KG1 (cell line): ENCODE measurements at regions not wholly inside any gene's neighbourhood (a gene's known extent, or its start where the extent isn't known, plus 50 kb on each side); places are given as distances from the start of the nearest gene placed in this dataset.

Source experiments
- DNase-seq: peaks from one replicate; lab custom pipeline; 2025; lab: John Stamatoyannopoulos, UW

DNA sequence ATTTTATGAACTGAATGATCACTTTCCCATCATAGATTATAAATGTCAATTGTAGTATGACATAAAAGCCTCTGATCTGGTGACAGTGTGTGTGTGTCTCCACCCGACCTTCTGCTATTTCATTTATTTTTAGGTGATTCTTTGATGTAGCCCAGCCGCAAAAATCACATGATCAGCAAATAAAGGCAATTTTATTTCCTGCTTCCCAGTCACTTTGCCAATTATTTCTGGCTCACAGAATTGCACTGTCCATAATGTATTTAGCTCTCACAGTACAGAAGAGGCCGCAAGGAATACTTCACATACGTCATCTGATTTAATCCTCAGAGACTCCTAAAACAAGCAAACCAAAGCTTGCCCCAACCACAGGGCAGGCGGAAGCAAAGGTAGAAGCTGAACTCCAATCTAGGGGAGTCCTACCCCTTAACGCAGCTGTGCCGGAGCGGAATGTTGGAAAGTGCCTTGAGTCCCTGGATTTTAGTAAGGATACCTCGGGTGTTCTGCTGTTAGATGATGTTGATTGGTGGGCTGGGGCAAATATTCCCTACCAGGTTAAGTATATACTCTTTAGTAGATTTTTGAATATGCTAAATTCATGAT, 384.0 kb upstream of the IRX4 start:
- no peak for DNase-seq

DNA sequence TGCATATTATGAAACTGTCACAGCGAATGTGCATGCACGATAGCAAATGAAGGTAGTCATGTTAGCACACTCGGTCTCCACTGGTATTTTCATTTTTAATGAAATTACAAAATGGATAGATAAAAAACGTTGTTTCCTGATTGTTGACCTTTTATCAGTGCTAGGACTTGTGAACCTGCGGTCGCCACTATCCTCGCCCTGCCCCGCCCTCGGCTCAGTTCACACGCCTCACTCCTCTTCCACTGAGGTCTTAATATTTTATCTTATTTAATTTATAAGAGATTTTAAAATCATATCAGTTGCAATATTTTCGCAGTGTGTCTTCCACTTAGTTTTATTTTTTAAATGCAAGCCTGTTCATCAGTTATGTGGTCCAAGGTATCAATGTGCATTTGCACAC, 382.6 kb upstream of the IRX4 start:
- no peak for DNase-seq

DNA sequence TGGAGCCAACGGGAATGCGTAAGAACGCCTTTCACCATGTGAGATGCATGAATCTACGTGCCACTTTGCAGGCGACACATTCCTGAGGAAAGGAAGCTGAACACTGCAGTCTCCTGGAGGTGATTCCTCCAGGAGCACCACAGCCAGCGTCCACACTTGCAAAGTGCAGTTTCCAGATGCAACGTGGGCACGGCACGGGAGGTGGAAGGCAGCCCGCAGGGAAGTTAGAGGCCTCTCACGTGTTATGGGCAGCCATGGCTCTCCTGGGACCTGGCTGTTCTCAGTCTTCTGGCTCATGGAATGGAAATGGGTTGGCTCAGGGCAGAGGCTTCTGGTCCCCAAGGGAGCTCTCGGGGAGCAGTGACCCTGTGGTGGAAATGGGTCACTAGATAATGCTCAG, 381.0 kb upstream of the IRX4 start:
- DNase-seq = no peak

DNA sequence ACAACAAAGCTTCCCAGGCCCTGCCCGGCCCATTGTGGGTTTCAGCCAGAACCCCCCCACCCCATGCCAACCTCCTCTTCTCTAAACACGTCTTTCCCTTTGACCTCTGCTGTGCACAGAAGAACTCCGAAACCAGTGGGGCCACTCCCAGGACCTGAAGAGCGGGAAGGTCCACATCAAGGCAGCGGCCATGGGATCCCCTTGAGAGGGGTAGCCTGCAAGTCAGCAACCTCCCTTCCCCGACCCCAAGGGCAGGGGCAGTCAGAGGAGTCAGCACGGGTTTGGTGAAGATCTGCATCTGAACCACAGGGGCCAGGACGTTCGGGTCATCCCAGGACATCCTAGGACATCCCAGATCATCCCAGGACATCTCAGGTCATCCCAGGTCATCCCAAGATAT, 379.9 kb upstream of the IRX4 start:
- DNase-seq = no peak

DNA sequence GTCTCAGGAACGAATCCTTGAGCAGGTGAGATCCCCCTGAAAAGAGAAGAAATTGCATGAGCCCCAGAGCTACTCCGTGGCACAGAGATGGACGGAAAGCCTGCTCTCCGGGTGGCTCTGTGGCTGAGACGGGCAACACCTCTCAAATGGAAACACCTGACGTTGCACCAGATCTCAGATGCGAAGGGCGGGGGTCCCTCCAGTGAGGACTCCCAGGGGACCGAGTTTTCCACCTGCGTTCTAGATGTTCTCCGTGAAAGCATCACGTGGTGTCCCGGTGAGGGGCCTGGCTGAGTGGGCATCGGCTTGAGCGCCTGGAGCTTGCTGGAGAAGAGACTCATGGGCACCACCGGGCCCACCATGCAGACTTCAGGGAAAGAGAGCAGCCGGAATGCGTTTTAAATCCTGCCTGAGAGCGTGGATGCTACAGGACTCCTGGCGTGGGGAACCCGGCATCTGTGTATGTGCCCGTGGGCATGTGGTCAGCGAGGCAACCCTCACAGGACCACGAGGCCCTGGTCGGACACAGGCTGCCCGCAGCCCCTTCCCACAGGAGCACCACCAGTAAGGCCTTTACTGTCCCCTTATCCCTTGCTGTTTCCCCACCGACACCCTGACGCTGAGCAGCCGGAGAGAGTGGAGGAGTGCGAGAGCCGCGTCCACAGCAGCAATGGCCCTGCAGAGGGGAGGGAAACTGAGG, 378.4 kb upstream of the IRX4 start:
- DNase-seq = no peak

DNA sequence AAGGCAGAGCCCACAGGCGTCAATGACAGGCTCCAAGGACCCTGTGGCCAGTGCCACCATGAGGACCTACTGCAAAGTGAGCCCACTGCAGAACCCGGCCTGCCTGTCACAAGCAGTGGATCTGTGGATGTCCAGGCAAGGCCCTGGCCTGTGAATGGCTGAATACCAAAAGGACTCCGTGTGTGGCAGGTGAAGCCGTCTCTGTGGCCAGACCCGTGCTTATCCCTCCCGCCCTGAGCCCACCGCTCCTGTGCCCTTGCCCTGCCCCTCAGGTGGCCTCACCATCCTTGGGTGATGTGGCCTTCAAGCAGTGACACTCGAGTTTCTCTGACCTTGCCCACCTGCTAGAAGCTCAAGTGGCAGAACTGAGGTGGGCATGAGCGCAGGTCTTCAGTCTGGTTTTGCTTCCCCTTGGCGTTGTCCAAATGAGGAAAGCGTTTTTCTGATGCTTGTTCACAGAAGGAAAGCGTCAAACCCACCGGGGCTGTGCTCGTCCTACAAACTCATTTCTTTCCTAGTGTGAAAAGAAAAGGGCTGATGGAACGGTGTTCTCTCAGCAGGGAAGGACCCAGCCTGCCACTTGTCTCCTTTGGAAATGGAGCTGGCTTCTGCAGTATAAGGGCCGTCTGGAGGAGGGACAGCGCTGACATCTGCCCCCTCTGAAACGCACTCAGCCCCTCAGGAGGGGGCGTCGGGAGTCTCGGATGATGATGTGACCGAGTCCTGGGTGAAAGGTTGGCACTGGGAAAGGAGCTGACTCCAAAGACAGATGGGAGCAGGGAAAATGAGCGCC, 377.7 kb upstream of the IRX4 start:
- no peak for DNase-seq

DNA sequence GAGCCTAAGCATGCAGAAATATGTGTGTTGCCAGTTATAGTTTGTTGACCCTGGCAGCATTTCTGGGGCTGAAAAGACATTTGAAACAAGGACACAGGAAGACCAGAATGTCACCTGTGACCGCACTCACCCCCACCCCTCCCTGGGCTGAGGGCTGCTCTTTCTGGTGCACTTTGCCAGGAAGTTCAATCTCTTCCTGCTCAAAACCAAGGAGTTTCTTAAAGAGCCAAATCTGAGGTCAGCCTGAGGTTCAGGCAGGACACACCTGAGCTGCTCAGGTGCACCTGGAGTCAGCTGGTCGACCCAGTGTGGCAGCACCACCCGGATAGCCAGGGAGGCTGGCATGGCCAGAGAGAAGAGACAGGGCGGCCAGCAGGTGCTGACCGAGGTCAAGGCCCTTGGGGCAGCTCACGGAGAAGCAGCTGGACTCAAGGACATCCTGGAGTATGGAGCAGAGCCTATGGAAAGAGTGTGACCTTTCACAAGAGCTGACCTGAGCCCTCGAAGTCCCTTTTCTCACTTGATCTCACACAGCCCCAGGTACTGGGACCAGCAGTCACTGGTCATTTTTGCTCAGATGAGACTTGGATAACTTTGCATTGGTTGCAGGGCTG, 376.9 kb upstream of the IRX4 start:
- no peak for DNase-seq

DNA sequence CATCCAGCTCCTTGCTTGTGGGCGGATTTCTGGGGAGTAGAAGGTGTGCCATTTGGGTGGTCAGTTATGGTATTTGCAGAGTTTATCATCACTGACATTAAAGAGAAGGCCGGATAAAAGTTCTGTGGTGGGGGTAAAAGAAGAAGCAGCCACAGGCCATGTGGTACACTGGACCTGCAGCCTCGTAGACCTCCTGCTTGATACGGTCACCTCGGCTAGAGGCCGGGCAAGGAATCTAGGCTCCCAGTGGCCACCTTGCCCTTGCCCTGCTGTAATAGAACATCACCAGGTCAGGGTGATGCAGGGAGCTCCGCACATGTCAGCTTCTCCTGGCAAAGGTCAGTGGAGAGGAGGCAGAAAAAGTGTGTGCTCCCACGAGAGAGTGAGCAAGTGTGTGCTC, 376.1 kb upstream of the IRX4 start:
- DNase-seq = no peak

DNA sequence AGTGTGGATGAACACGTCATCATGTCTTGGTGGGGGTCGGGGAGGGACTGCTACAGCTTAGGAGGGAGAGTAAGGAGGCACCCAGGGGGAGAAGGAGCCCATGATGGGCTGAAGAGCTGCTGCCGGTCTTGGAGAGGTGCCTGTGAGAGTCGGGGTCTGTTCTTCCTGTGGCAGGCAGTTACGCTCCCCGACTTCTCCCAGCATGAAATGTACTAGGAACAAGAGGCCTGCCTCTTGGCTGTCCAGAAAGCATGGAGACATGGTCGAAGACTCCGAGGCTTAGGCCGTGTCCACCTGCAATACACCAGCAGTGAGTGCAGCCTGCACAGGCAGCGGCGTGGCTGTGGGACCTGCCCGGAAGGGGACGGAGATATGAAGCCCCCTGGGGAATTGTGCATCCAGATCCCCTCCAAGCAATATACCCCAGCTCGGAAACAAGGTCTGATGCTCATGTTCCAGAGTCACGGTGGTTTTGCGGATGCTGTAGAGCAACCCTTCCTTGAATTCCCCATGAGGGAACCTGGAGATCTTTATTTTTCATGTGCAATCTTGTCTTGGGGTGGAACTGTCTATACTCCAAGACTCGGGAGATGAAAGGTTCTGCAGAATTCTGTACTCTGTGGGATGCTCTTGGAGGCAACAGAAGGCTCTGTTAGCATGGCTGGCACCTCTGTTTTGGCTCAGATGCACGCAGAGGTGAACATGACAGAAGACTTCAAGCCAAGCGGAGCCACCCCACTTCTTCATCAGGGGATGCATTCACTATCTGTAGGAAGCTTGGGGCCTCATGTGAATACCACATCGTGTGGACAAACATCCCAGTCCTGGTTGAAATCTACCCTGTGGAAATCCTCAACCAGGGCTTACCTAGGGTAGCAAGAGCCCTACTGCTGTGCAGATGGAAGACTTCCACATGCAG, 374.9 kb upstream of the IRX4 start:
- DNase-seq = no peak

DNA sequence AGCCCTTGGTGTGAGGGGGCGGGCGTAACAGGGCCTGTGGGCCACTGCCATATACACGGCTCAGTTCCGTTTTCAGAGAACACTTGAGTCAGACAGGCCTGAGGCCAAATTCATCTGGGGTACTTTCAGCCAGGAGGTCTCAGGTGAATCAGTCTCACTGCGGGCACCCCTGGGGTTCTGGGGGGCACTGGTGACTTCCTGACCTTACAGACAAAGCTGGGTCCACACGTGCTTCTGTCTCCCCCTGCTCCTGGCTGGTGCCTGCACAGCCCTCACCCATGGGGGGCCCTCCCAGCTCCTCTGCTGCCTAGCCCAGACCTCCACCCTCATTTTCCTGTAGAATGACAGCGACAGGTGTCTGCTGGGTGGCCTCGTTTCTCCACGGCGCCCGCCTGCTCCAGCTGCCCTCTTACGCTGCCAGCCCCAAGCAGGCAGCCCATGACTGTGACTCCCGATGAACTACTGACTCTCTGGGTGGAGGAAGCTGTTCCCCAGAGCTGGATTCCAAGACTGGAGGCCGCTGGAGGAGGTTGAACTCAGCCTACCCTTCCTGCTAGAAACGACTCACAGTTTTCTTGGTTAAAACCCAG, 374.1 kb upstream of the IRX4 start:
- no peak for DNase-seq

DNA sequence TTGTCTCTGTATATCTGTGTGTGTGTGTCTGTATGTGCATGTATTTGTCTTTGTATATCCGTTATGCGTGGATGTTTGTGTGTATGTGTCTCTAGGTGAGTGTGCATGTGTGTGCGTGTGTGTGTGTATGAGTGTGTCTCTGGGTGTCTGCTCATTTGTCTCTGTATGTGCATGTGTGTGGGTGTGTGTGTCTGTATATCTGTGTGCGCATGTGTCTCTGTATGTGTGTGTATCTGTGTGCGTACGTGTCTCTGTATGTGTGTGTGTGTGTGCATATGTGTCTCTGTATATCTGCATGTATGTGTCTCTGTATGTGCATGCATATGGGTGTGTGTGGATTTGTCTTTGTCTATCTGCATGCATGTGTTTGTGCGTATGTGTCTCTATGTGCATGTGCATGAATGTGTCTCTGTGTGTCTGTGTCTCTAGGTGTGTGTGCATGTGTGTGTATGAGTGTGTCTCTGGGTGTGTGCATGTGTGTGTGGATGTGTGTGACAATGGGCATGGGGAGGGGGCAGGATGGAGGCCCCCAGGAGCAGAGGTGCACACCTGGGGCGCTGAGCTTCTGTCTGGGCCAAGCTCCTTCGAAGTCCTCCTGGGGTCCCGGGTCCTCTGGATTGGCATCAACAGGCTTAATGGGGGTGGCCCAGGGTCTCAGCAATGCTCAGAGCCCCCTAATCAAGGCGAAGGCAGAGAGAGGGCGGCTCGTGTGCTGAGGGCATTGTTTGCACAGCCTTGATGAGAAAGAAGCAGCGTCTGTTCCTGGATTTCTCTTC, 373.4 kb upstream of the IRX4 start:
- no peak for DNase-seq

DNA sequence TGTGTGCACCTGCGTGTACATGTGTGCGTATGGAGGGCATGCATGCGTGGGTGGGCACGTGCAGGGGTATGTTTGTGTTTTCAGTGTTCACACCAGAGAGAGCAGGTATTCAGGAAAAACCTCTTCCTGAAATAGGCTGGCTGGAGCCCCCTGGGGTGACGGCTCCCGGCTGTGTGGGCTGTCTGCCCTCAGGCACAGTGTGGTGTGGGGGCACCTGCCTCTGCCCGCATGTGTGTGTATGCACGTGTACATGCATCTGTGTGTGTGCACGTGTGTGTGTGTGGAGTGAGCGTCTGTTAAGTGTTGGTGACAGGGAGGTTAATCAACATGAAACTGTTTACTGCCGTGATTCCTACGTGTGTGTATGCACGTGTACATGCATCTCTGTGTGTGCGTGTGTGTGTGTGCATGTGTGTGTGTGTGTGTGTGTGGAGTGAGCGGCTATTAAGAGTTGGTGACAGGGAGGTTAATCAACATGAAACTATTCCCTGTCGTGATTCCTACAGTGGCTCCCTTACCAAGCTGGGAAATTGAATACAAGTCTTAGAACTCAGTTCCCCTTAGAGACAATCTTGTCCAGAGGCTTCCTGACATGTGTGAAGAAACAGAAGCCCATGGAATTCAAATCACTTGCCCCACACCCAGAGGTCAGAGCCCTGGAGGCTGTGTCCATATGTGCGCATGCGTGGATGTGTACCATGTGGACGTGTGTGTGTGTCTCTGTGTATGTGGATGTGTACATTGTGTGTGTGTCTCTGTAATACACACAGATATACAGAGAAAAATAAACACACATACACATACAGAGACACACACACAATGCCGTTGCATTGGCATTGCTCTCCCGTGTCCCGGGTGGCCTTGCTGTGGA, 372.4 kb upstream of the IRX4 start:
- DNase-seq = no peak

DNA sequence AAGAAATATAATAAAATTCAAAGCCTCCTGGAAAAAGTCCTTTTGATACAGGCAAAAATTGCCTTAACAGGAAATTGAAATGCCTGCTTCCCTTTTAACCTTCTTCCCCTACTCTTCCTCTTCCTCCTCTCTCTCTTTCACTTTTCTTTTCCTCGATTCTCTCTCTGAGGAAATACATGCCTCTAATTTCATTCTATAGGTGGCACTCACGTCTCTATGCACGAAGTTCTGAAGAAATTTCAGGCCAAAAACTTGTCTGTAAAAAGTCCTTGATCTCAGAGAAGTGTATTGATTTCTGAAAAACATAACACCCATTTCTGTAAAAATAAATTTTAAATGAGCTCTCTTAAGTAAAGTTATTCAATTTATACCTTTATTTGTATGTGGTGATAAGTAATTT, 371.7 kb upstream of the IRX4 start:
- no peak for DNase-seq

DNA sequence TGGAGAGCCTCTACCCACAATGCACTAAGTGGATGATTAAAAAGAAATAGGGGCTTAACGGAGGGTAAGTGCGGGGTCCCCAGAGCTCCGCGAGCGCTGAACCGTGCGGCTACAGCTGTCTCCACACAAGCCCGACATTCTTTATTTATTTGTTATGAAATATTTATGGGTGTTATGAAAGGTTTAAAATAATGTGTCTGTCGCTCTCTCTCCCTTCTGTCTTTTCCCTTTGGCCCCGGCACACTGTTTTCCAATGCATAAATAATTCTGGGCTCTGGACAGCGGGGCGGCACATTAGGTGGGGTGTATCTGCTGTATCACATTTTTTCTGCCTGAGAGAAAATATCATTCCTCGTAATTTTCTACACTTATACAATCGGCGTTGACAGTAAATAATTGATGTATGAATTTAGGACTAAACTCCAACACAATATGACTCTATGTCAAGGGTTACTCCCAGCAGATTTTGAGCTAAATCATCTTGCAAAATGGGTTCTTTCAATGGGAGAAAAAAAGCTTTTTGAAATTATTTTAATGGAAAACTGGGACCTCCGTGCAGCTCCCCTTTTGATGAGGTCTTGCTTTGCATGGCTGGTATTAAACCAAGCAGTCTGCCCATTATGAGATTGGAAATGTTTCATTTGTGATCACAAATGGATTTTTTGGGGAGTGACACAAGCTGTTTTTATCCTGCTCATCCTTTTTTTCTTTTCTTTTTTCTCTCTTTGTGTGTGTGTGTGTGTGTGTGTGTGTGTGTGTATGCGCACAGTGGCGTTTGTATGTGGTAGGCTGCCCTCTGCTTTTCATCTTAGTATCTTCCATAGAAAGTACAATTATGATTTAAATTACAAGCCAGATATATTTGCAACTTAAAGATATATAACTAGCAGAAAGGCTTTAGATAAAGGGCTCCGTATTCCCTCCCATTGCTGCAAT, 370.6 kb upstream of the IRX4 start:
- DNase-seq = no peak

DNA sequence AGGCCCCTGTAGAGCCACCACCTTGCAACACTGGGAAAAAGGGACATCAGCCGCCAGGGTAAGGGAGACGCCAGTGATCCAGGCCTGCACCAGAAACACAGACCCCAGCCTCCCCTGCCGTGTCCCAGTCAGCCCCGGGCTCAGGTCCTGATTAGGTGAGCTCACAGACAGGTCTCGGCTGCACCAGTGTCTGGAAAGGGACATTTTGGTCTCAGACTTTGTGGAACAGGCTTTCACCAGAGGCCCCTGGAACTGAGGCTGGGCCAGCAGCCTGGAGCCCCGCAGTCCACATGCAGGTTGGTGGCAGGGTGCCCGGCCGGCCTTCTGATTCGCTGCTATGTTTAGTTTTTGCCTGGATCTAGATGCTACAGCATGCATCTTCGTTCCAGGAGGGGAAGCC, 369.0 kb upstream of the IRX4 start:
- DNase-seq = no peak

DNA sequence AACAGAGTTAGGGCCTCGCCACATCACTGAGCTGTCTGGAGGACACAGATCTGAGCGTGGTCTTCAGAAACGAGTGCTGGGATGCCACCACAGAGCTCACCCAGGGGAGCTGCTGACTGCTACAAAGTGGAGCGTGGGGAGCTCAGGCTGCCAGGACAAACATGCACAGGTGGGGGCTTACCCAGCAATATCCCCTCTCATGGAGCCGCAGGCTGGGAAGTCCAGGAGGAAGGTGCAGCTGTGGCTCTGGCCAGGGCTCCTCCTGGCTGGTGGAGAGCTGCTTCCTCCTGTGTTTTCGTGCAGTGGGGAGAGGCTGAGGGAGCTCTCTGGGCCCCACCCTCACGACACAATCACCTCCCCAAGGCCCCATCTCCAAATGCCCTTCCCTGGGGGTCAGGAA, 368.6 kb upstream of the IRX4 start:
- DNase-seq = no peak

DNA sequence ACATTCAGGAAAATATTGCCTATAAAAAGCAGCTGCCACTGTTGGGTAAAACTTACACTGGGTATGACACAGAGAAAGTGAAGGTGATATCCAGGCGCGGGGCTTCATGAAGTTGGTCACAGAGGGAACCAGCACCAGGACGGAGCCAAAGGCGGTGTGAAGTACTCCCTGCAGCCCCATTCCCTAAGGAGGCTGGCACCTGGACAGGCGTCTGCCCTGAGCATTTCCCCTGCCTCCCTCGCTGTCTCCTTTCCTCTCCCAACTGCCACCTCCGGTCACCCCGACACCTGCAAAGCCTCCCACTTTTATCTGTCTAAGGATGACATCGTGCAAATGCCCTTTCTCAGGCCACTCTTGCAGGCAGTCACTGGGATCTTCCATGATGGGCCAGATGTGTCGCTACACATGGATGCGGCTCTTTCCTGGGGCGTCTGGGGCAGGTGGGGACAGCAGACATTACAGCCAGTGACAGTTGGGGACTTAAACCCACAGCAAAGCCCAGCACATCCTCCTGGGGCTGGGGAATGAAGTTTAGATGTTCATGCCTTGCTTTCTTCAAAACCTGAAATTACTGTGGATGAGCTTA, 367.7 kb upstream of the IRX4 start:
- DNase-seq = no peak

DNA sequence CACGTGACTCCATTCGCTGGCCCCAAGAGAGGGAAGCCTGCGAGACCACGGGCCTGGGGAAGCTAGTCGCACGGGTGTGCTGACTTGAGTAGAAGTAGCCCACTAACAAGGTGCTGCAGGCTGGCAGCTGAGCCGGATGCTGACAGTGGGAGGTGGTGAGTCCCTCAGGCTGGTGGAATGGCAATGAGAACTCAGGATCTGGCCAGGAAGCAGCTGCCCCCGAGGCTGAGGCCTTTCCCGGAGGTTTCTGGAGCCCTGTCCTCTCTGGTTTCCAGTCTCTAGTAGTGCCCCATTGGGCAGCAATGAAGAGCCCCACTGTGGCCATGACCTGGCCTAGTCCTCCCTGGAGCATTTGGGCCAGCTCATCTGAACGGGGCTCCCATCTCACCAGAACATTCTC, 366.7 kb upstream of the IRX4 start:
- DNase-seq = no peak
